PC-9 (cell line): ENCODE measurements at regions not wholly inside any gene's neighbourhood (a gene's known extent, or its start where the extent isn't known, plus 50 kb on each side); places are given as distances from the start of the nearest gene placed in this dataset.

Experiments
- BruUV-seq: library from RNA; stranded (reverse); fragments of 400-500 nt; replicated peaks from 2 replicates; lab custom pipeline; 2021; lab: Mats Ljungman, UMichigan
- CTCF ChIA-PET: fragments of 300-600 bp; sonication (Branson Sonifier 250); formaldehyde crosslinking; loops from one replicate; lab custom pipeline; 2022; ENCODE audit warnings: antibody characterized with exemption; lab: Charles Lee
- POLR2A ChIA-PET: fragments of 300-600 bp; sonication (Branson Sonifier 250); formaldehyde crosslinking; loops from one replicate; lab custom pipeline; 2022; ENCODE audit warnings: antibody characterized with exemption; ENCODE audit not compliant: unreplicated experiment; lab: Charles Lee
- DNase-seq, 2 experiments: peaks; one replicate each; pipeline versions ENCODE4 v3.0.0 to v3.0.0-alpha.2; 2015 to 2022; ENCODE audit warnings: mixed read lengths in 1 of 2
- H2AFZ ChIP-seq: fragments of 200-600 bp; sonication (generic); 2 replicates; pipeline ENCODE4 v1.8.1; 2017; ENCODE audit warnings: antibody characterized with exemption
- H3F3A ChIP-seq: fragments of 200-600 bp; sonication (generic); 2 replicates; pipeline ENCODE4 v1.8.1; 2017; ENCODE audit warnings: antibody characterized with exemption, mild to moderate bottlenecking, low read depth; ENCODE audit not compliant: insufficient read depth
- H3K27ac ChIP-seq: fragments of 200-600 bp; sonication (generic); 2 replicates; pipeline ENCODE4 v1.6.1; 2016; ENCODE audit warnings: mixed run types
- H3K27me3 ChIP-seq: fragments of 200-600 bp; sonication (generic); 2 replicates; pipeline ENCODE4 v1.6.1; 2016; ENCODE audit warnings: low read depth, mixed run types; ENCODE audit not compliant: insufficient read depth
- H3K36me3 ChIP-seq: fragments of 200-600 bp; sonication (generic); 2 replicates; pipeline ENCODE4 v1.6.1; 2016; ENCODE audit warnings: low read depth, mixed run types
- H3K4me1 ChIP-seq: fragments of 200-600 bp; sonication (generic); replicated peaks from 2 replicates; pipeline ENCODE4 v1.6.1; 2016; ENCODE audit warnings: mixed run types; ENCODE audit not compliant: insufficient read depth
- H3K4me2 ChIP-seq: fragments of 200-600 bp; sonication (generic); 2 replicates; pipeline ENCODE4 v1.6.1; 2017; ENCODE audit warnings: mixed run types
- H3K4me3 ChIP-seq: fragments of 200-600 bp; sonication (generic); 2 replicates; pipeline ENCODE4 v1.6.1; 2016; ENCODE audit warnings: mixed run types
- H3K79me2 ChIP-seq: fragments of 200-600 bp; sonication (generic); 2 replicates; pipeline ENCODE4 v1.6.1; 2017; ENCODE audit warnings: low read depth, mixed run types
- H3K9me2 ChIP-seq: fragments of 200-600 bp; sonication (generic); 2 replicates; pipeline ENCODE4 v1.8.1; 2017; ENCODE audit warnings: mild to moderate bottlenecking; ENCODE audit not compliant: insufficient read depth
- H3K9me3 ChIP-seq: fragments of 200-600 bp; sonication (generic); 2 replicates; pipeline ENCODE4 v1.8.1; 2016; ENCODE audit warnings: low read depth; ENCODE audit not compliant: insufficient read depth
- H4K20me1 ChIP-seq: fragments of 200-600 bp; sonication (generic); 2 replicates; pipeline ENCODE4 v1.8.1; 2017; ENCODE audit not compliant: insufficient read depth
- EZH2 ChIP-seq: fragments of 200-600 bp; sonication (generic); IDR thresholded peaks from 2 replicates; pipeline ENCODE4 v1.8.0; 2017; ENCODE audit warnings: antibody characterized with exemption, low read depth
- intact Hi-C: fragments of 100-400 bp; cut with micrococcal nuclease; formaldehyde crosslinking; loops from one replicate; pipeline ENCODE4 v1.10.0; 2022; ENCODE audit not compliant: unreplicated experiment
- TF ChIP-seq, protein P1 (sequence below): fragments of 200-600 bp; sonication (generic); conservative IDR thresholded peaks from 2 replicates; pipeline ENCODE4 v1.6.1; 2017; ENCODE audit warnings: mixed run types, antibody characterized with exemption, mild to moderate bottlenecking, moderate library complexity

- ChIA-PET CTCF (no interaction called here), POLR2A (no interaction called here)
- DNase-seq: no peak
- no peak overlapping the region for H3K4me2 ChIP-seq
- H2AFZ ChIP-seq: no peak overlapping the region
- no TSS peak for BruUV-seq
- H3K4me1 ChIP-seq: no peaks in the 10 kb centered on the region
- H3K36me3 ChIP-seq: no peaks in the 10 kb centered on the region
- no peaks in the 10 kb centered on the region for H3K79me2 ChIP-seq
- no peaks in the 10 kb centered on the region for H3K27me3 ChIP-seq
- H3K9me3 ChIP-seq: no peaks in the 10 kb centered on the region
- intact Hi-C loops: no loop called here
- H3K4me3 ChIP-seq: no peak overlapping the region
- TF ChIP-seq EZH2: no peak
- TF ChIP-seq, protein P1, sequence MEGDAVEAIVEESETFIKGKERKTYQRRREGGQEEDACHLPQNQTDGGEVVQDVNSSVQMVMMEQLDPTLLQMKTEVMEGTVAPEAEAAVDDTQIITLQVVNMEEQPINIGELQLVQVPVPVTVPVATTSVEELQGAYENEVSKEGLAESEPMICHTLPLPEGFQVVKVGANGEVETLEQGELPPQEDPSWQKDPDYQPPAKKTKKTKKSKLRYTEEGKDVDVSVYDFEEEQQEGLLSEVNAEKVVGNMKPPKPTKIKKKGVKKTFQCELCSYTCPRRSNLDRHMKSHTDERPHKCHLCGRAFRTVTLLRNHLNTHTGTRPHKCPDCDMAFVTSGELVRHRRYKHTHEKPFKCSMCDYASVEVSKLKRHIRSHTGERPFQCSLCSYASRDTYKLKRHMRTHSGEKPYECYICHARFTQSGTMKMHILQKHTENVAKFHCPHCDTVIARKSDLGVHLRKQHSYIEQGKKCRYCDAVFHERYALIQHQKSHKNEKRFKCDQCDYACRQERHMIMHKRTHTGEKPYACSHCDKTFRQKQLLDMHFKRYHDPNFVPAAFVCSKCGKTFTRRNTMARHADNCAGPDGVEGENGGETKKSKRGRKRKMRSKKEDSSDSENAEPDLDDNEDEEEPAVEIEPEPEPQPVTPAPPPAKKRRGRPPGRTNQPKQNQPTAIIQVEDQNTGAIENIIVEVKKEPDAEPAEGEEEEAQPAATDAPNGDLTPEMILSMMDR: no peak
- no peaks in the 10 kb centered on the region for H3K9me2 ChIP-seq
- H4K20me1 ChIP-seq: no peaks in the 10 kb centered on the region
- H3F3A ChIP-seq: no peaks in the 10 kb centered on the region
- no peak overlapping the region for H3K27ac ChIP-seq
Observed at GRCh38 chr21:26669215-26669764, 96.2 kb upstream of the CYYR1 start.

- no peak overlapping the region for H2AFZ ChIP-seq
- no peak overlapping the region for H3K4me3 ChIP-seq
- no peak for DNase-seq
- no peak overlapping the region for H3K4me2 ChIP-seq
- no peak for TF ChIP-seq EZH2
- TF ChIP-seq, protein P1: no peak
- H4K20me1 ChIP-seq: no peaks in the 10 kb centered on the region
- POLR2A ChIA-PET: no interaction called here
- BruUV-seq: no TSS peak
- H3K9me3 ChIP-seq: no peaks in the 10 kb centered on the region
- H3K27ac ChIP-seq: no peak overlapping the region
- intact Hi-C loops: no loop called here
- H3K4me1 ChIP-seq: no peaks in the 10 kb centered on the region
- H3K9me2 ChIP-seq: no peaks in the 10 kb centered on the region
- CTCF ChIA-PET: no interaction called here
- H3K36me3 ChIP-seq: no peaks in the 10 kb centered on the region
- no peaks in the 10 kb centered on the region for H3K79me2 ChIP-seq
- no peaks in the 10 kb centered on the region for H3K27me3 ChIP-seq
- no peaks in the 10 kb centered on the region for H3F3A ChIP-seq
Observed at GRCh38 chr21:26659757-26660156, 86.7 kb upstream of the CYYR1 start.

DNA sequence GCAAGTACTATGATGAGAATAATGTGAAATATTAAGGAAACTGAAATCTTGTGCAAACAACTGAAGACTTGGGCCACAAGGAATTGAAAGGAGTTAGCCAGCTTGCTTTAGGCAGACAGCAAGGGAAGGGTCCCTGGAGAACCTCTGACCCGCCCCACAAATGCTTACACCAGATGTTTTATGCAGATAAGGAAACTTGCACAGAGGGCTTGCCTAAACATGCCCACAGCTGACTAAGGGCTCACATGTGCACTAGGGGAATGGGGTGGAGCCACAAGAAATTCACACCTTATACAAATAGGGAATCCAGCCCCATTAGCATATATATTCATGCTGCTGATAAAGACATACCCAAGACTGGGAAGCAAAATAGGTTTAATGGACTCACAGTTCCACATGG, 86.1 kb upstream of the CYYR1 start:
- Histone ChIP-seq H3K9me2 (no peaks in the 10 kb centered on the region), H3K4me1 (no peaks in the 10 kb centered on the region), H3K36me3 (no peaks in the 10 kb centered on the region), H2AFZ (no peak overlapping the region), H3K4me3 (no peak overlapping the region), H3K27me3 (no peaks in the 10 kb centered on the region), H3K27ac (no peak overlapping the region), H4K20me1 (no peaks in the 10 kb centered on the region), H3K79me2 (no peaks in the 10 kb centered on the region), H3K9me3 (no peaks in the 10 kb centered on the region), H3F3A (no peaks in the 10 kb centered on the region), H3K4me2 (no peak overlapping the region)
- no peak for DNase-seq
- TF ChIP-seq EZH2: no peak
- TF ChIP-seq, protein P1: no peak
- ChIA-PET POLR2A (no interaction called here), CTCF (no interaction called here)
- BruUV-seq: no TSS peak
- intact Hi-C loops: no loop called here
